22Rv1 (cell line): ENCODE measurements at regions not wholly inside any gene's neighbourhood (a gene's known extent, or its start where the extent isn't known, plus 50 kb on each side); places are given as distances from the start of the nearest gene placed in this dataset.
"Not testable (repeated sequence)": the region's sequence is repeated elsewhere in the genome, so short reads cannot be mapped to it uniquely, and the experiment has no call there.

Experiments
- CTCF ChIP-seq: fragments of 450-650 bp; IDR thresholded peaks from 2 replicates; pipeline ENCODE4 v1.5.1; 2017; ENCODE audit warnings: mild to moderate bottlenecking
- ZFX ChIP-seq: fragments of 450-650 bp; IDR thresholded peaks from 2 replicates; pipeline ENCODE4 v1.6.1; 2017; ENCODE audit warnings: antibody characterized with exemption, borderline replicate concordance

- not testable (repeated sequence) for TF ChIP-seq CTCF, ZFX
Observed at GRCh38 chr1:65654526-65654925, 138.2 kb upstream of the PDE4B start.
